Lower leg skin (tissue), 4 donors: ENCODE measurements at regions not wholly inside any gene's neighbourhood (a gene's known extent, or its start where the extent isn't known, plus 50 kb on each side); places are given as distances from the start of the nearest gene placed in this dataset.

Experiments used
- DNase-seq, 2 donors: peaks; one replicate each; pipeline ENCODE4 v3.0.0-alpha.2; 2019; ENCODE audit warnings: low spot score in 2 of 2
- H3K4me3 ChIP-seq: fragments of 200-600 bp; sonication (generic); 2 replicates; pipeline ENCODE4 v1.5.1; 2017; ENCODE audit warnings: mild to moderate bottlenecking, low read depth; ENCODE audit not compliant: poor library complexity, severe bottlenecking
- CTCF ChIP-seq, 3 donors: fragments of 450-650 bp; IDR thresholded peaks; one replicate each; pipeline ENCODE4 v1.5.1; 2016; ENCODE audit warnings: antibody characterized with exemption in 3 of 3, mild to moderate bottlenecking in 3 of 3, moderate library complexity in 2 of 3
- POLR2A ChIP-seq, 2 donors: fragments of 450-650 bp; IDR thresholded peaks; one replicate each; pipeline ENCODE4 v1.6.1; 2016 to 2017; ENCODE audit warnings: antibody characterized with exemption in 2 of 2, mild to moderate bottlenecking in 1 of 2, moderate library complexity in 1 of 2
- WGBS, 2 donors: methylation state at CpG; one replicate each; pipeline ENCODE4 v1.1.5; 2018; 5-methylcytosine and 5-hydroxymethylcytosine counted together
- intact Hi-C: fragments of 100-400 bp; cut with DNase I; formaldehyde crosslinking; loops from one replicate; pipeline ENCODE4 v1.15.0; 2023; ENCODE audit warnings: low total_unique reads

GRCh38 chr10:2994221-2994961, 73.0 kb upstream of the PFKP start:
- TF ChIP-seq POLR2A (IDR thresholded peaks at IDR 0.05) = no peak
- TF ChIP-seq CTCF (IDR thresholded peaks at IDR 0.05) = no peak
- DNase-seq = no peak
- no peak overlapping the region for H3K4me3 ChIP-seq
- WGBS, 2 donors = 56 to 67% methylated on average over 7 of the region's 7 CpGs
- intact Hi-C loops = no loop called here

- no peak for TF ChIP-seq CTCF (IDR thresholded peaks at IDR 0.05)
- no peak for TF ChIP-seq POLR2A (IDR thresholded peaks at IDR 0.05)
- no peak overlapping the region for H3K4me3 ChIP-seq
- intact Hi-C loops = no loop called here
- 86% methylated on average over 17 of the region's 17 CpGs for WGBS, 2 donors
- no peak for DNase-seq
These were observed 73.7 kb upstream of the PFKP start for GRCh38 chr10:2993636-2994035.

- TF ChIP-seq POLR2A (IDR thresholded peaks at IDR 0.05) (no peak), CTCF (IDR thresholded peaks at IDR 0.05) (no peak)
- 70 to 71% methylated on average over 10 of the region's 10 CpGs for WGBS, 2 donors
- intact Hi-C loops = no loop called here
- H3K4me3 ChIP-seq = no peak overlapping the region
- DNase-seq = no peak
These were observed 74.7 kb upstream of the PFKP start for GRCh38 chr10:2992401-2993198.

- H3K4me3 ChIP-seq = no peak overlapping the region
- TF ChIP-seq POLR2A (IDR thresholded peaks at IDR 0.05) = no peak
- no peak for DNase-seq
- WGBS, 2 donors = 70 to 71% methylated on average over 3 of the region's 3 CpGs
- intact Hi-C loops = no loop called here
These were observed 76.6 kb upstream of the PFKP start for GRCh38 chr10:2990764-2991163.

GRCh38 chr10:2989292-2989947, 77.9 kb upstream of the PFKP start:
- 73 to 85% methylated on average over 4 of the region's 4 CpGs for WGBS, 2 donors
- no peak for DNase-seq
- no peak overlapping the region for H3K4me3 ChIP-seq
- intact Hi-C loops = no loop called here
- TF ChIP-seq CTCF (IDR thresholded peaks at IDR 0.05) = no peak
- no peak for TF ChIP-seq POLR2A (IDR thresholded peaks at IDR 0.05)

- DNase-seq = no peak
- intact Hi-C loops = no loop called here
- WGBS, 2 donors = 39 to 48% methylated on average over 2 of the region's 2 CpGs
- TF ChIP-seq CTCF (IDR thresholded peaks at IDR 0.05) (no peak), POLR2A (IDR thresholded peaks at IDR 0.05) (no peak)
- no peak overlapping the region for H3K4me3 ChIP-seq
These were observed 80.1 kb upstream of the PFKP start for GRCh38 chr10:2987185-2987768.
